Left lung (tissue), 4 donors: ENCODE measurements at regions not wholly inside any gene's neighbourhood (a gene's known extent, or its start where the extent isn't known, plus 50 kb on each side); places are given as distances from the start of the nearest gene placed in this dataset.
"Not testable (repeated sequence)": the region's sequence is repeated elsewhere in the genome, so short reads cannot be mapped to it uniquely, and the experiment has no call there.

Experiments used
- ATAC-seq: fragments of 200-7000 bp; cut with Tn5 transposase; one replicate; pipeline ENCODE4 v1.9.1; 2020; ENCODE audit warnings: moderate library complexity
- DNase-seq, 4 donors: peaks; one replicate each; pipeline ENCODE4 v3.0.0-alpha.2; 2013 to 2020
- H3K27ac ChIP-seq, 2 donors: fragments of 200-600 bp; sonication (generic) in 1 of 2; one replicate each; pipeline versions ENCODE4 v1.5.0 to v1.8.0; 2020 to 2021
- H3K27me3 ChIP-seq, 2 donors: fragments of 200-600 bp; sonication (generic) in 1 of 2; one replicate each; pipeline versions ENCODE4 v1.5.0 to v1.8.0; 2020 to 2021
- H3K36me3 ChIP-seq, 2 donors: fragments of 200-600 bp; sonication (generic) in 1 of 2; one replicate each; pipeline versions ENCODE4 v1.5.0 to v1.8.0; 2020 to 2021
- H3K4me1 ChIP-seq, 2 donors: fragments of 200-600 bp; one replicate each; pipeline ENCODE4 v1.8.0; 2021
- H3K4me3 ChIP-seq, 2 donors: fragments of 200-600 bp; sonication (generic) in 1 of 2; one replicate each; pipeline versions ENCODE4 v1.5.0 to v1.8.0; 2020 to 2021; ENCODE audit warnings: mild to moderate bottlenecking in 1 of 2
- H3K9me3 ChIP-seq, 2 donors: fragments of 200-600 bp; sonication (generic) in 1 of 2; one replicate each; pipeline versions ENCODE4 v1.5.0 to v1.8.0; 2020 to 2021
- CTCF ChIP-seq, 2 donors: fragments of 200-600 bp; sonication (generic) in 1 of 2; IDR thresholded peaks; one replicate each; pipeline versions ENCODE4 v1.5.0 to v1.8.0; 2021; ENCODE audit warnings: antibody characterized with exemption in 2 of 2
- intact Hi-C, 2 donors: fragments of 100-400 bp; cut with DNase I; formaldehyde crosslinking; loops; one replicate each; pipeline versions ENCODE4 v1.11.2 to v1.14.2; 2022
- donor health status: DM: no; HTN: yes; CAD: no.
- donor health status: DM: no; HTN: no; CAD: no.

GRCh38 chr15:44853304-44853950 is 103.1 kb upstream of the TERB2 start:
- H3K9me3 ChIP-seq, H3K4me3 ChIP-seq, intact Hi-C loops, H3K36me3 ChIP-seq, H3K27me3 ChIP-seq, H3K4me1 ChIP-seq, H3K27ac ChIP-seq: not testable (repeated sequence)
- ATAC-seq (peak; percentile 99), DNase-seq (peak; percentile 18 to 86 (median 60))
- TF ChIP-seq CTCF (IDR thresholded peaks at IDR 0.05): peak; percentile 58 to 88

GRCh38 chr15:44854696-44855095 is 101.8 kb upstream of the TERB2 start:
- intact Hi-C loops: not testable (repeated sequence)

GRCh38 chr15:44856284-44856683 is 100.2 kb upstream of the TERB2 start:
- H3K27ac ChIP-seq, H3K4me3 ChIP-seq, ATAC-seq, H3K9me3 ChIP-seq, intact Hi-C loops, H3K27me3 ChIP-seq, DNase-seq, H3K4me1 ChIP-seq, H3K36me3 ChIP-seq: not testable (repeated sequence)

More at GRCh38 chr15:44854696-44855095, 101.8 kb upstream of the TERB2 start:
- H3K27ac ChIP-seq, H3K36me3 ChIP-seq, H3K4me3 ChIP-seq, H3K27me3 ChIP-seq, ATAC-seq, H3K9me3 ChIP-seq, DNase-seq, H3K4me1 ChIP-seq: not testable (repeated sequence)

- H3K27ac ChIP-seq, H3K4me3 ChIP-seq: not testable (repeated sequence)
Observed at GRCh38 chr15:44857164-44857710, 99.2 kb upstream of the TERB2 start.

GRCh38 chr15:44859088-44859487 is 97.4 kb upstream of the TERB2 start:
- H3K9me3 ChIP-seq, H3K27me3 ChIP-seq, H3K36me3 ChIP-seq, H3K4me3 ChIP-seq, H3K27ac ChIP-seq, DNase-seq, H3K4me1 ChIP-seq, intact Hi-C loops, ATAC-seq: not testable (repeated sequence)

More at GRCh38 chr15:44857164-44857710, 99.2 kb upstream of the TERB2 start:
- H3K9me3 ChIP-seq, ATAC-seq, H3K36me3 ChIP-seq, H3K27me3 ChIP-seq, intact Hi-C loops, DNase-seq, H3K4me1 ChIP-seq: not testable (repeated sequence)

GRCh38 chr15:44860168-44860567 is 96.3 kb upstream of the TERB2 start:
- H3K27me3 ChIP-seq, H3K27ac ChIP-seq, H3K36me3 ChIP-seq, DNase-seq, H3K4me1 ChIP-seq, H3K9me3 ChIP-seq, H3K4me3 ChIP-seq, ATAC-seq, intact Hi-C loops: not testable (repeated sequence)

GRCh38 chr15:44861439-44861910 is 95.0 kb upstream of the TERB2 start:
- H3K36me3 ChIP-seq: no peaks in the 10 kb centered on the region
- H3K27ac ChIP-seq: no peak overlapping the region
- H3K27me3 ChIP-seq: no peaks in the 10 kb centered on the region
- DNase-seq (peak in 1 of 4 donors; percentile 47), ATAC-seq (no peak)
- H3K9me3 ChIP-seq: peaks cover 0 to 4% of the 10 kb centered on the region in 2 donors
- no peaks in the 10 kb centered on the region for H3K4me1 ChIP-seq
- H3K4me3 ChIP-seq: no peak overlapping the region
- no peak for TF ChIP-seq CTCF (IDR thresholded peaks at IDR 0.05)
- intact Hi-C loops: no loop called here

GRCh38 chr15:44861917-44862316 is 94.6 kb upstream of the TERB2 start:
- intact Hi-C loops: no loop called here
- ATAC-seq (no peak), DNase-seq (no peak)
- H3K36me3 ChIP-seq: no peaks in the 10 kb centered on the region
- H3K4me3 ChIP-seq: no peak overlapping the region
- no peaks in the 10 kb centered on the region for H3K27me3 ChIP-seq
- no peak overlapping the region for H3K27ac ChIP-seq
- H3K9me3 ChIP-seq: peaks cover 0 to 4% of the 10 kb centered on the region in 2 donors
- H3K4me1 ChIP-seq: no peaks in the 10 kb centered on the region
- no peak for TF ChIP-seq CTCF (IDR thresholded peaks at IDR 0.05)

- H3K9me3 ChIP-seq, ATAC-seq, H3K4me1 ChIP-seq, H3K27ac ChIP-seq, DNase-seq, H3K4me3 ChIP-seq, H3K36me3 ChIP-seq, H3K27me3 ChIP-seq, intact Hi-C loops: not testable (repeated sequence)
Observed at GRCh38 chr15:44862866-44863265, 93.6 kb upstream of the TERB2 start.

GRCh38 chr15:44868100-44868499 is 88.4 kb upstream of the TERB2 start:
- H3K9me3 ChIP-seq, intact Hi-C loops: not testable (repeated sequence)

More at GRCh38 chr15:44868100-44868499, 88.4 kb upstream of the TERB2 start:
- not testable (repeated sequence) for H3K36me3 ChIP-seq, DNase-seq, ATAC-seq, H3K4me1 ChIP-seq, H3K27me3 ChIP-seq, H3K27ac ChIP-seq, H3K4me3 ChIP-seq
